ENCODE measurements at regions not wholly inside any gene's neighbourhood (a gene's known extent, or its start where the extent isn't known, plus 50 kb on each side); places are given as distances from the start of the nearest gene placed in this dataset.

- TF ChIP-seq ELF4 (CRISPR knock-in tag; IDR thresholded peaks at IDR 0.05; ENCODE audit: borderline replicate concordance), result no peak
- no peak for TF ChIP-seq RBM22 (optimal IDR thresholded peaks at IDR 0.05; ENCODE audit: low read length)
- TF ChIP-seq ZNF800 (CRISPR knock-in tag; IDR thresholded peaks at IDR 0.05), result no peak
- TF ChIP-seq CTCF (CRISPR knock-in tag; IDR thresholded peaks at IDR 0.05), result no peak
- no peak for TF ChIP-seq POLR2A (IDR thresholded peaks at IDR 0.05; ENCODE audit: insufficient read depth in 1 of 2, low read depth in 2 of 2, low read length in 2 of 2)
- TF ChIP-seq KAT8 (CRISPR knock-in tag; IDR thresholded peaks at IDR 0.05), result no peak
- TF ChIP-seq BCLAF1 (IDR thresholded peaks at IDR 0.05), result no peak
- no peak for TF ChIP-seq PAXIP1 (CRISPR knock-in tag; conservative IDR thresholded peaks at IDR 0.05)
- TF ChIP-seq FUBP1 (CRISPR knock-in tag; IDR thresholded peaks at IDR 0.05; ENCODE audit: borderline replicate concordance), result no peak
These were observed 644.3 kb downstream of the HDGFL1 start for GRCh38 chr6:23213651-23214050.

All from HepG2 (cell line).